Activated CD8-positive, alpha-beta T cell treated with anti-CD3 and anti-CD28 coated beads for 36 hours (primary cell): ENCODE measurements at regions not wholly inside any gene's neighbourhood (a gene's known extent, or its start where the extent isn't known, plus 50 kb on each side); places are given as distances from the start of the nearest gene placed in this dataset.

Source experiments
- ATAC-seq: fragments of 200-7000 bp; cut with Tn5 transposase; one replicate; pipeline ENCODE4 v1.10.0; 2021; ENCODE audit warnings: mild to moderate bottlenecking, moderate library complexity
- CTCF ChIA-PET: fragments of 350-600 bp; sonication (Branson Sonifier 250); formaldehyde crosslinking; loops from one replicate; lab custom pipeline; 2021; ENCODE audit warnings: antibody characterized with exemption; lab: Charles Lee
- POLR2A ChIA-PET: fragments of 350-600 bp; sonication (Branson Sonifier 250); formaldehyde crosslinking; loops from one replicate; lab custom pipeline; 2021; ENCODE audit warnings: antibody characterized with exemption; lab: Charles Lee
- DNase-seq: peaks from one replicate; pipeline ENCODE4 v3.0.0-alpha.2; 2020
- H3K27ac Mint-ChIP-seq: one replicate; pipeline ENCODE4 v1.8.0; 2021; ENCODE audit warnings: mild to moderate bottlenecking, mixed read lengths
- H3K27me3 Mint-ChIP-seq: one replicate; pipeline ENCODE4 v1.8.0; 2021; ENCODE audit warnings: mixed read lengths
- H3K36me3 Mint-ChIP-seq: one replicate; pipeline ENCODE4 v1.8.0; 2021; ENCODE audit warnings: low read depth, mixed read lengths
- H3K4me1 Mint-ChIP-seq: one replicate; pipeline ENCODE4 v1.8.0; 2021; ENCODE audit warnings: low read depth, mixed read lengths
- H3K4me3 Mint-ChIP-seq: one replicate; pipeline ENCODE4 v1.8.0; 2021; ENCODE audit warnings: mild to moderate bottlenecking, moderate library complexity, mixed read lengths
- H3K9me3 Mint-ChIP-seq: one replicate; pipeline ENCODE4 v1.8.0; 2021; ENCODE audit warnings: mixed read lengths
- CTCF ChIP-seq: fragments of 200-600 bp; IDR thresholded peaks from one replicate; pipeline ENCODE4 v1.8.0; 2022; ENCODE audit warnings: antibody characterized with exemption, mild to moderate bottlenecking
- intact Hi-C: fragments of 100-400 bp; cut with micrococcal nuclease; formaldehyde crosslinking; loops from one replicate; pipeline ENCODE4 v1.10.0; 2022

- ChIA-PET CTCF (interaction anchor here (0.9 kb wide), 1 partner anchor 9 kb away, joined by 3 read pairs; no protein-coding TSS in a partner anchor), POLR2A (no interaction called here)
- H3K4me3 Mint-ChIP-seq: no peak overlapping the region
- no peak overlapping the region for H3K27ac Mint-ChIP-seq
- no peak for DNase-seq
- intact Hi-C loops: no loop called here
- no peaks in the 10 kb centered on the region for H3K4me1 Mint-ChIP-seq
- H3K9me3 Mint-ChIP-seq: peaks cover 6% of the 10 kb centered on the region
- ATAC-seq: no peak
- no peak for TF ChIP-seq CTCF
- H3K36me3 Mint-ChIP-seq: no peaks in the 10 kb centered on the region
- H3K27me3 Mint-ChIP-seq: peaks cover 5% of the 10 kb centered on the region
Measured at GRCh38 chr12:41624571-41624970, 436.5 kb downstream of the PDZRN4 start.
